Right atrium auricular region (tissue), 2 donors: ENCODE measurements at regions not wholly inside any gene's neighbourhood (a gene's known extent, or its start where the extent isn't known, plus 50 kb on each side); places are given as distances from the start of the nearest gene placed in this dataset.

Source experiments
- DNase-seq: peaks from one replicate; pipeline ENCODE4 v3.0.0-alpha.2; 2019; ENCODE audit warnings: low spot score
- H3K27ac ChIP-seq, 2 donors: fragments of 200-600 bp; sonication (generic); 1 replicate in 1 of 2; 2 replicates in 1 of 2; pipeline ENCODE4 v1.5.1; 2016 to 2019
- H3K27me3 ChIP-seq, 2 donors: fragments of 200-600 bp; sonication (generic); one replicate each; pipeline versions ENCODE4 v1.5.1 to v1.6.0; 2017 to 2019
- H3K36me3 ChIP-seq: fragments of 200-600 bp; sonication (generic); one replicate; pipeline ENCODE4 v1.5.1; 2016
- H3K4me1 ChIP-seq, 2 donors: fragments of 200-600 bp; sonication (generic); one replicate each; pipeline versions ENCODE4 v1.5.1 to v1.6.0; 2017 to 2019
- H3K4me3 ChIP-seq, 2 donors: fragments of 200-600 bp; sonication (generic); 1 replicate in 1 of 2; 2 replicates in 1 of 2; pipeline ENCODE4 v1.5.1; 2017 to 2019; ENCODE audit warnings: mild to moderate bottlenecking in 1 of 2, moderate library complexity in 1 of 2
- H3K9me3 ChIP-seq, 2 donors: fragments of 200-600 bp; sonication (generic); one replicate each; pipeline ENCODE4 v1.5.1; 2019
- TF ChIP-seq, protein P1 (sequence below), 2 donors: fragments of 200-600 bp; sonication (generic); IDR thresholded peaks; one replicate each; pipeline ENCODE4 v1.5.1; 2019; ENCODE audit warnings: antibody characterized with exemption in 2 of 2

DNA sequence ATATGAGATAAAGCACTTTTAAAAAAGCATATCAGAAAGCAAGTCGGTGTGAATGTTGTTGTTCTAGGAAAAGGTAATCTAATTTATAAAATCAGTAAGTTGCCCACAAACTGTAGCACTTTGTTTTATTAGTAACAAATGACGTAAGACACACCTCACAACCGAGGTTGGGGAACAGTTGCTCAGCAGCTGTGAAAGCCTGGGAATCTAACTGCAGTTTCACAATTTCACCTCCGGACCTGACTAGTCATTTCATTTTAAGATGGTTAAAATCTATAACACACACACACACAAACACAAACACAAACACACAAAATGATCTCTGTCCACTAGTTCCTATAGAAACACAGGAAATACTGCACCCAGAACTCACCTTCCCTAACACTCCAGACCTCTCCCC lies 406.7 kb upstream of the NR2F2 start:
- H3K27me3 ChIP-seq, result no peaks in the 10 kb centered on the region
- H3K27ac ChIP-seq, result no peak overlapping the region
- H3K4me3 ChIP-seq, result no peak overlapping the region
- H3K4me1 ChIP-seq, result no peaks in the 10 kb centered on the region
- no peak for DNase-seq
- no peaks in the 10 kb centered on the region for H3K36me3 ChIP-seq
- TF ChIP-seq, protein P1, sequence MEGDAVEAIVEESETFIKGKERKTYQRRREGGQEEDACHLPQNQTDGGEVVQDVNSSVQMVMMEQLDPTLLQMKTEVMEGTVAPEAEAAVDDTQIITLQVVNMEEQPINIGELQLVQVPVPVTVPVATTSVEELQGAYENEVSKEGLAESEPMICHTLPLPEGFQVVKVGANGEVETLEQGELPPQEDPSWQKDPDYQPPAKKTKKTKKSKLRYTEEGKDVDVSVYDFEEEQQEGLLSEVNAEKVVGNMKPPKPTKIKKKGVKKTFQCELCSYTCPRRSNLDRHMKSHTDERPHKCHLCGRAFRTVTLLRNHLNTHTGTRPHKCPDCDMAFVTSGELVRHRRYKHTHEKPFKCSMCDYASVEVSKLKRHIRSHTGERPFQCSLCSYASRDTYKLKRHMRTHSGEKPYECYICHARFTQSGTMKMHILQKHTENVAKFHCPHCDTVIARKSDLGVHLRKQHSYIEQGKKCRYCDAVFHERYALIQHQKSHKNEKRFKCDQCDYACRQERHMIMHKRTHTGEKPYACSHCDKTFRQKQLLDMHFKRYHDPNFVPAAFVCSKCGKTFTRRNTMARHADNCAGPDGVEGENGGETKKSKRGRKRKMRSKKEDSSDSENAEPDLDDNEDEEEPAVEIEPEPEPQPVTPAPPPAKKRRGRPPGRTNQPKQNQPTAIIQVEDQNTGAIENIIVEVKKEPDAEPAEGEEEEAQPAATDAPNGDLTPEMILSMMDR (IDR thresholded peaks at IDR 0.05), result no peak
- H3K9me3 ChIP-seq, result no peaks in the 10 kb centered on the region

DNA sequence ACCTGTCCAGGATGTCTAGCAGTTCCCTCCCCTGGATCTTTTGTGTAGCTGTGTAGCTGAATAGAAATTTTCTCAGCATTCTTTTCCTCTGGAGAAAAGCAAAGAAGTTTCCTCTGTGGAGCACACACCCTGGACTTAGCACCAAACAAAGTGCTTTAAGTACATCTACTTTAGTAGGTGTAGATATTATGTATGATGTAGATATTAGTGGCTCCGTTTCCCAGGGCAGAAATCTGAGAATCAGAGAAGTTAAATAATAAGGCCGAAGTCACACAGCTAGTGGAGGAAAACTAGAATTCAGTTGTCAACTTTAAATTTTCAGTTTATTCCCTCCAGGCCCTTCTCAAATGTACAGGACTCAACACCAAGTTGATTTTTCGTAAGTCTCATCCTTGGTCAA lies 401.7 kb upstream of the NR2F2 start:
- Histone ChIP-seq H3K4me3 (no peak overlapping the region), H3K36me3 (no peaks in the 10 kb centered on the region), H3K27ac (no peak overlapping the region), H3K9me3 (no peaks in the 10 kb centered on the region), H3K4me1 (peaks cover 0 to 11% of the 10 kb centered on the region in 2 donors), H3K27me3 (no peaks in the 10 kb centered on the region)
- DNase-seq, result no peak
- TF ChIP-seq, protein P1 (IDR thresholded peaks at IDR 0.05), result no peak

DNA sequence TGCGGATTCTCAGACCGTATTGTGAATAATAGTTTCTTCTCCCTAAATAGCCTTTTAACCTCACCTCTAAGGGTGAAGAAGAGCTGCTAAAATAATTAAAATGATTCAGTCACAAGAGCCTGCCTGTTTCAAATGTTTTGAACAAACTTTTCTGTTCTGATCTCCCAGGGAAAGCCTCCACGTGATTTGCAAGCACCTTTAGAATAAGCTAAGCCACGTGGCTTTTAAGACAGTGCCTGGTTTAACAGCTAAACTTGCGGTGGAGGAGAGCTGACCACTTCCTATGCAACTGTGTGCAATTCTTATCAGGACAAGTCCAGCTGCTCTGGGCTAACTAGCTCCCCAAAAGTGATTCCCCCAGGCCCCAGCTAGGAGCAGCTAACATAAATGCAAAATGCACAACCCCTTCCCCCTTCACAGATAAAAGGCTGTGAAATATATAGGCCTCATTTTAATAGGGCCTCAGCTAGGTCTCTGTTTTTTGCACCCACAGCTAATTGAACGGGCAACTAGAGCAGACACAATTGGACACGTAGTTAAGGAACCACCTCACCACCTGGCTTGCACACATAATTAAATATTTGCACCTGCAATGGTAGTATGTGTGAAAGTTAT lies 401.2 kb upstream of the NR2F2 start:
- no peaks in the 10 kb centered on the region for H3K9me3 ChIP-seq
- no peak overlapping the region for H3K4me3 ChIP-seq
- no peaks in the 10 kb centered on the region for H3K27me3 ChIP-seq
- no peak overlapping the region for H3K27ac ChIP-seq
- TF ChIP-seq, protein P1 (IDR thresholded peaks at IDR 0.05), result no peak
- peaks cover 0 to 11% of the 10 kb centered on the region in 2 donors for H3K4me1 ChIP-seq
- no peak for DNase-seq
- H3K36me3 ChIP-seq, result no peaks in the 10 kb centered on the region

DNA sequence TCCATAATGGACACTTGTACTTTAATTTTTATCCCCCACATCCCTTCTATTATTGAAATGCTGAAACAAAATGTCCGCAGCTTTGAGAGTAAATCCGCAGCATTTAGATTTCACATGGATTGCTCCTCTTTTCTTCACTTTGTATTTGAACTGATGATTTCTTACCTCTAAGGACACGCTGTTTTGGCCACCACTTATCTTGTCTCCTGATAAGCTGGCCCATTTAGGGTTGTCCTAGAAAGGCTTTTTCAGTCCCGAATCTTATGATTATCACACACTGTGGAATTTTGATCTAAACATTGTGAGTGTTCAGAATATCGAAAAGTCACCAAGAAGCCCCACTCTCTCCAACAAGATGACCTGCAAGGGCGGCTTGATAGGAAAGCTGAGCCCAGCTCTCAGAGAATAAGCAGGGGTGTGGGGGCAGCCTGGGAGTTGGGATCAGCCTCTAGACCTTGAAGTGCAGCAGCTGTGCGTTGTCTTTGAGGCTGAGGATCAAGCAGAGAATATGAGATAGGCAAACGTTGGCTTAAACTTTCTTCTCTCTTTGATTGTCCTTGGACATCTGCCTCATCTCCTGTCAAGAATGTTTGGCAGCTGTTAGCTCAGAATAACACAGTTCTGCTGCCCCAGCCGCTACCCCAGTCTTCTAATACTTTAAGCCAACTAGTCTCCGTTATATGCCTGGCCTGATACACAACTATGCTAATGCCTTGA lies 399.7 kb upstream of the NR2F2 start:
- Histone ChIP-seq H3K4me1 (peaks cover 0 to 11% of the 10 kb centered on the region in 2 donors), H3K4me3 (no peak overlapping the region), H3K9me3 (no peaks in the 10 kb centered on the region), H3K27ac (peak overlapping the region in 1 of 2 donors; percentile 31), H3K36me3 (no peaks in the 10 kb centered on the region), H3K27me3 (no peaks in the 10 kb centered on the region)
- DNase-seq, result no peak
- TF ChIP-seq, protein P1 (IDR thresholded peaks at IDR 0.05), result no peak

DNA sequence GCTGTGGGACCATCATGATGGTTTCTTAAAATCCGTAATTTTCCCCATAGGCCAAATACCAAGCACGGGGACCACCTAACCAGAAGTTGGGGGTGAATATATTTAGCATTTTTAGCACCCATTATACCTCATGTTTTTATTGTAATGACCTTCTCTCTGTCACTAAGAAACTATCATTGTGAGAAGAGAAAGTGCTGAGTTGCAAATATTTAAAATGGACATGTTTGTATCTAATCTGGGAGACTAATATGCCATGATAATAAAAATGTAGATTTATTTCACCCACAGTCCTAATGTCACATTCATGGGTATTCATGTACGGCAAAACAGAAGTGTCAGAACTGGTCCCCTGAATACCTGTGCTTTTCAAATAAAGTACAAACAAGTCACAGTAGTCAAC lies 398.9 kb upstream of the NR2F2 start:
- TF ChIP-seq, protein P1 (IDR thresholded peaks at IDR 0.05), result no peak
- Histone ChIP-seq H3K36me3 (no peaks in the 10 kb centered on the region), H3K9me3 (no peaks in the 10 kb centered on the region), H3K4me3 (no peak overlapping the region), H3K27me3 (no peaks in the 10 kb centered on the region), H3K4me1 (peaks cover 0 to 11% of the 10 kb centered on the region in 2 donors), H3K27ac (no peak overlapping the region)
- DNase-seq, result no peak
